Ovary (tissue), 3 donors: ENCODE measurements at regions not wholly inside any gene's neighbourhood (a gene's known extent, or its start where the extent isn't known, plus 50 kb on each side); places are given as distances from the start of the nearest gene placed in this dataset.

Source experiments
- POLR2A ChIP-seq: fragments of 450-650 bp; IDR thresholded peaks from one replicate; pipeline ENCODE4 v1.6.1; 2017; ENCODE audit warnings: antibody characterized with exemption, mild to moderate bottlenecking, moderate library complexity
- TF ChIP-seq, protein P1 (sequence below), 3 donors: fragments of 450-650 bp in 2 of 3; fragments of 200-600 bp in 1 of 3; IDR thresholded peaks; one replicate each; pipeline versions ENCODE4 v1.5.1 to v1.8.0; 2016 to 2022; ENCODE audit warnings: antibody characterized with exemption in 3 of 3, mild to moderate bottlenecking in 1 of 3
- donor health status: DM: no; HTN: no; CAD: no.

GRCh38 chr5:52150501-52150900, 637.2 kb upstream of the ITGA1 start:
- TF ChIP-seq, protein P1, sequence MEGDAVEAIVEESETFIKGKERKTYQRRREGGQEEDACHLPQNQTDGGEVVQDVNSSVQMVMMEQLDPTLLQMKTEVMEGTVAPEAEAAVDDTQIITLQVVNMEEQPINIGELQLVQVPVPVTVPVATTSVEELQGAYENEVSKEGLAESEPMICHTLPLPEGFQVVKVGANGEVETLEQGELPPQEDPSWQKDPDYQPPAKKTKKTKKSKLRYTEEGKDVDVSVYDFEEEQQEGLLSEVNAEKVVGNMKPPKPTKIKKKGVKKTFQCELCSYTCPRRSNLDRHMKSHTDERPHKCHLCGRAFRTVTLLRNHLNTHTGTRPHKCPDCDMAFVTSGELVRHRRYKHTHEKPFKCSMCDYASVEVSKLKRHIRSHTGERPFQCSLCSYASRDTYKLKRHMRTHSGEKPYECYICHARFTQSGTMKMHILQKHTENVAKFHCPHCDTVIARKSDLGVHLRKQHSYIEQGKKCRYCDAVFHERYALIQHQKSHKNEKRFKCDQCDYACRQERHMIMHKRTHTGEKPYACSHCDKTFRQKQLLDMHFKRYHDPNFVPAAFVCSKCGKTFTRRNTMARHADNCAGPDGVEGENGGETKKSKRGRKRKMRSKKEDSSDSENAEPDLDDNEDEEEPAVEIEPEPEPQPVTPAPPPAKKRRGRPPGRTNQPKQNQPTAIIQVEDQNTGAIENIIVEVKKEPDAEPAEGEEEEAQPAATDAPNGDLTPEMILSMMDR (IDR thresholded peaks at IDR 0.05) = no peak
- TF ChIP-seq POLR2A = no peak
